H1 (cell line): ENCODE measurements at regions not wholly inside any gene's neighbourhood (a gene's known extent, or its start where the extent isn't known, plus 50 kb on each side); places are given as distances from the start of the nearest gene placed in this dataset.

Source experiments
- CTCF ChIA-PET: fragments of 300-600 bp; sonication (Branson Sonifier 250); formaldehyde crosslinking; loops from one replicate; lab custom pipeline; 2021; ENCODE audit not compliant: partially characterized antibody; lab: Charles Lee
- POLR2A ChIA-PET: fragments of 300-600 bp; sonication (Branson Sonifier 250); formaldehyde crosslinking; loops from one replicate; lab custom pipeline; 2021; ENCODE audit warnings: inconsistent platforms; ENCODE audit not compliant: partially characterized antibody; lab: Charles Lee
- DNase-seq, 2 experiments: peaks; one replicate each; pipeline versions ENCODE4 v3.0.0 to v3.0.0-alpha.2; 2010 to 2022; ENCODE audit warnings: low spot score in 2 of 2, low read depth in 1 of 2, mixed read lengths in 1 of 2
- FAIRE-seq: peaks from 2 replicates; lab custom pipeline; 2011; peaks lifted over from hg19 to GRCh38; lab: Jason Lieb, UNC
- H2AFZ ChIP-seq: 2 replicates; pipeline ENCODE4 v1.8.1; 2012; ENCODE audit warnings: low read length, inconsistent platforms
- H2AK5ac ChIP-seq: 2 replicates; pipeline ENCODE4 v1.6.1; 2013; ENCODE audit warnings: low read depth, low read length
- H2BK120ac ChIP-seq: replicated peaks from 2 replicates; pipeline ENCODE3; 2013; ENCODE audit warnings: low read depth, low read length, inconsistent platforms
- H2BK12ac ChIP-seq: 2 replicates; pipeline ENCODE4 v1.6.1; 2013; ENCODE audit warnings: low read depth, low read length
- H2BK15ac ChIP-seq: 2 replicates; pipeline ENCODE4 v1.6.1; 2013; ENCODE audit warnings: low read length
- H2BK20ac ChIP-seq: 2 replicates; pipeline ENCODE4 v1.6.1; 2013; ENCODE audit warnings: low read length
- H2BK5ac ChIP-seq: 2 replicates; pipeline ENCODE4 v1.6.1; 2013; ENCODE audit warnings: low read depth, low read length
- H3K14ac ChIP-seq: 2 replicates; pipeline ENCODE4 v1.6.1; 2013; ENCODE audit warnings: inconsistent platforms; ENCODE audit not compliant: insufficient read length
- H3K18ac ChIP-seq: 2 replicates; pipeline ENCODE4 v1.6.1; 2013; ENCODE audit warnings: low read length; ENCODE audit errors: extremely low read depth
- H3K23ac ChIP-seq: 2 replicates; pipeline ENCODE4 v1.6.1; 2013; ENCODE audit warnings: inconsistent platforms; ENCODE audit not compliant: insufficient read length
- H3K23me2 ChIP-seq: 2 replicates; pipeline ENCODE4 v1.6.1; 2013; ENCODE audit warnings: low read depth, low read length
- H3K27ac ChIP-seq: 2 replicates; pipeline ENCODE4 v1.6.1; 2011; ENCODE audit warnings: low read depth, low read length, inconsistent platforms
- H3K27me3 ChIP-seq, 4 experiments: replicated peaks in 1 of 4; 1 replicate in 1 of 4; 2 replicates in 3 of 4; pipeline versions ENCODE4 v1.6.1 to v1.8.1; 2011 to 2013; ENCODE audit warnings: low read length in 3 of 4, mild to moderate bottlenecking in 3 of 4, inconsistent platforms in 2 of 4, mixed read lengths in 2 of 4, moderate library complexity in 1 of 4; ENCODE audit not compliant: control insufficient read depth in 3 of 4, insufficient read depth in 3 of 4; ENCODE audit errors: extremely low read depth in 1 of 4
- H3K36me3 ChIP-seq, 4 experiments: 2 replicates each; pipeline versions ENCODE4 v1.6.1 to v1.8.1; 2011 to 2013; ENCODE audit warnings: mild to moderate bottlenecking in 4 of 4, low read length in 3 of 4, moderate library complexity in 2 of 4, control low read depth in 1 of 4, inconsistent platforms in 1 of 4; ENCODE audit not compliant: insufficient read depth in 4 of 4, control insufficient read depth in 2 of 4
- H3K4ac ChIP-seq: replicated peaks from 2 replicates; pipeline ENCODE3; 2013; ENCODE audit warnings: low read length, low read depth, mixed read lengths, inconsistent platforms; ENCODE audit not compliant: insufficient read length
- H3K4me1 ChIP-seq, 4 experiments: replicated peaks in 1 of 4; 1 replicate in 1 of 4; 2 replicates in 3 of 4; pipeline versions ENCODE4 v1.6.1 to v1.8.1; 2011 to 2013; ENCODE audit warnings: low read length in 3 of 4, inconsistent platforms in 2 of 4, mixed read lengths in 1 of 4; ENCODE audit not compliant: insufficient read depth in 4 of 4, control insufficient read depth in 3 of 4
- H3K4me2 ChIP-seq, 2 experiments: 2 replicates each; pipeline versions ENCODE4 v1.6.1 to v1.8.1; 2011 to 2013; ENCODE audit warnings: low read depth in 2 of 2, low read length in 2 of 2, control low read depth in 1 of 2, inconsistent platforms in 1 of 2, mild to moderate bottlenecking in 1 of 2; ENCODE audit not compliant: insufficient read depth in 1 of 2
- H3K4me3 ChIP-seq, 4 experiments: fragments of 200-600, 300-600 bp in 1 of 4; sonication (generic), shearing (Covaris generic), sonication (Bioruptor Twin) in 1 of 4; 2 replicates each; pipeline versions ENCODE4 v1.5.1 to v1.8.1; 2011 to 2016; ENCODE audit warnings: low read length in 4 of 4, low read depth in 3 of 4, control low read depth in 2 of 4, inconsistent platforms in 2 of 4, mild to moderate bottlenecking in 2 of 4, mixed read lengths in 1 of 4, moderate library complexity in 1 of 4; ENCODE audit not compliant: insufficient read depth in 2 of 4; ENCODE audit errors: extremely low read depth in 1 of 4
- H3K56ac ChIP-seq: replicated peaks from 2 replicates; pipeline ENCODE3; 2013; ENCODE audit warnings: low read depth, mild to moderate bottlenecking, mixed read lengths, low read length, inconsistent platforms; ENCODE audit not compliant: insufficient read length
- H3K79me1 ChIP-seq: 2 replicates; pipeline ENCODE4 v1.6.1; 2013; ENCODE audit warnings: low read depth, low read length, control low read depth
- H3K79me2 ChIP-seq, 2 experiments: 2 replicates each; pipeline versions ENCODE4 v1.6.1 to v1.8.1; 2012 to 2013; ENCODE audit warnings: low read length in 2 of 2, mild to moderate bottlenecking in 2 of 2, inconsistent platforms in 1 of 2; ENCODE audit not compliant: insufficient read depth in 2 of 2, control insufficient read depth in 1 of 2
- H3K9ac ChIP-seq, 4 experiments: replicated peaks in 1 of 4; 1 replicate in 1 of 4; 2 replicates in 3 of 4; pipeline versions ENCODE4 v1.6.1 to v1.8.1; 2011 to 2013; ENCODE audit warnings: low read depth in 3 of 4, low read length in 3 of 4, control low read depth in 2 of 4, mild to moderate bottlenecking in 2 of 4, moderate library complexity in 2 of 4, inconsistent platforms in 1 of 4; ENCODE audit errors: extremely low read depth in 1 of 4
- H3K9me3 ChIP-seq, 2 experiments: 2 replicates each; pipeline versions ENCODE4 v1.6.1 to v1.8.1; 2012 to 2013; ENCODE audit warnings: mild to moderate bottlenecking in 2 of 2, moderate library complexity in 2 of 2, control low read depth in 1 of 2, inconsistent platforms in 1 of 2, low read depth in 1 of 2, low read length in 1 of 2, mixed read lengths in 1 of 2; ENCODE audit not compliant: insufficient read depth in 2 of 2
- H4K20me1 ChIP-seq, 2 experiments: replicated peaks in 1 of 2; 2 replicates each; pipeline versions ENCODE3 to v1.8.1; 2011 to 2013; ENCODE audit warnings: inconsistent platforms in 2 of 2, low read length in 2 of 2, mild to moderate bottlenecking in 1 of 2; ENCODE audit not compliant: insufficient read depth in 2 of 2, control insufficient read depth in 1 of 2
- H4K5ac ChIP-seq: 2 replicates; pipeline ENCODE4 v1.6.1; 2013; ENCODE audit warnings: low read length, low read depth, mixed read lengths, inconsistent platforms; ENCODE audit not compliant: insufficient read length
- H4K8ac ChIP-seq: 2 replicates; pipeline ENCODE4 v1.8.0; 2013; ENCODE audit warnings: mild to moderate bottlenecking, moderate library complexity, low read length, inconsistent platforms; ENCODE audit not compliant: insufficient read depth; ENCODE audit errors: extremely low read depth
- H4K91ac ChIP-seq: replicated peaks from 2 replicates; pipeline ENCODE3; 2013; ENCODE audit warnings: low read length, mixed read lengths, inconsistent platforms; ENCODE audit not compliant: insufficient read length
- BACH1 ChIP-seq: IDR thresholded peaks from 2 replicates; pipeline ENCODE4 v1.6.1; 2012; ENCODE audit warnings: low read length, improper control_type of control experiment
- BCL11A ChIP-seq, 2 experiments: IDR thresholded peaks; one replicate each; pipeline ENCODE4 v1.6.1; 2011; ENCODE audit warnings: low read depth in 2 of 2, low read length in 2 of 2, mild to moderate bottlenecking in 2 of 2
- BRCA1 ChIP-seq: IDR thresholded peaks from 2 replicates; pipeline ENCODE4 v1.6.1; 2012; ENCODE audit warnings: low read depth, low read length, improper control_type of control experiment
- CHD1 ChIP-seq: IDR thresholded peaks from 2 replicates; pipeline ENCODE4 v1.6.1; 2012; ENCODE audit warnings: low read depth, low read length, improper control_type of control experiment
- CHD2 ChIP-seq: IDR thresholded peaks from 2 replicates; pipeline ENCODE4 v1.6.1; 2012; ENCODE audit warnings: low read length, improper control_type of control experiment
- FOSL1 ChIP-seq: IDR thresholded peaks from 2 replicates; pipeline ENCODE4 v1.6.1; 2011; ENCODE audit warnings: mild to moderate bottlenecking, low read depth, low read length, moderate library complexity; ENCODE audit not compliant: insufficient read depth
- GTF2F1 ChIP-seq: IDR thresholded peaks from 2 replicates; pipeline ENCODE4 v1.6.1; 2012; ENCODE audit warnings: low read depth, low read length, improper control_type of control experiment, borderline replicate concordance
- HDAC6 ChIP-seq: IDR thresholded peaks from one replicate; pipeline ENCODE4 v1.7.1; 2012; ENCODE audit warnings: low read depth, mild to moderate bottlenecking, inconsistent platforms, low read length, moderate library complexity
- JUND ChIP-seq: IDR thresholded peaks from 2 replicates; pipeline ENCODE4 v1.6.1; 2011; ENCODE audit warnings: mild to moderate bottlenecking, improper control_type of control experiment, low read length
- MAFK ChIP-seq: IDR thresholded peaks from 2 replicates; pipeline ENCODE4 v1.6.1; 2012; ENCODE audit warnings: low read depth, mild to moderate bottlenecking, improper control_type of control experiment, low read length
- NRF1 ChIP-seq: IDR thresholded peaks from 2 replicates; pipeline ENCODE4 v1.6.1; 2011; ENCODE audit warnings: mild to moderate bottlenecking, low read depth, low read length, improper control_type of control experiment
- POLR2A ChIP-seq, 2 experiments: IDR thresholded peaks; 1 replicate in 1 of 2; 2 replicates in 1 of 2; pipeline ENCODE4 v1.6.1; 2011; ENCODE audit warnings: low read depth in 2 of 2, low read length in 2 of 2, mild to moderate bottlenecking in 2 of 2; ENCODE audit errors: control extremely low read depth in 1 of 2
- SRF ChIP-seq: IDR thresholded peaks from 2 replicates; pipeline ENCODE4 v1.6.1; 2011; ENCODE audit warnings: mild to moderate bottlenecking, low read depth, low read length, moderate library complexity
- TEAD4 ChIP-seq: IDR thresholded peaks from 2 replicates; pipeline ENCODE4 v1.6.1; 2012; ENCODE audit warnings: low read depth, low read length, inconsistent platforms, mixed read lengths
- WGBS, 2 experiments: shearing (Covaris generic) in 1 of 2; methylation state at CpG; one replicate each; pipeline versions ENCODE4 v1.1.6 to v1.1.7; 2013 to 2015; ENCODE audit warnings: low lambda C conversion rate in 2 of 2, mixed read lengths in 2 of 2, inconsistent platforms in 1 of 2, low coverage in 1 of 2, missing lambda C conversion rate in 1 of 2; ENCODE audit not compliant: insufficient replicate concordance in 2 of 2, insufficient coverage in 1 of 2, insufficient read length in 1 of 2; ENCODE audit errors: extremely low coverage in 1 of 2, missing lambda C conversion rate in 1 of 2; 5-methylcytosine and 5-hydroxymethylcytosine counted together

GRCh38 chr1:212212906-212213305 lies 72.3 kb upstream of the PPP2R5A start:
- no peak overlapping the region for H3K27ac ChIP-seq
- no peak overlapping the region for H2BK5ac ChIP-seq
- no peak overlapping the region for H3K56ac ChIP-seq
- no peaks in the 10 kb centered on the region for H3K23me2 ChIP-seq
- H4K20me1 ChIP-seq, result no peaks in the 10 kb centered on the region
- no peaks in the 10 kb centered on the region for H3K27me3 ChIP-seq
- no peaks in the 10 kb centered on the region for H3K79me1 ChIP-seq
- H3K14ac ChIP-seq, result no peak overlapping the region
- H4K91ac ChIP-seq, result no peak overlapping the region
- no peak overlapping the region for H2AFZ ChIP-seq
- H2BK12ac ChIP-seq, result no peak overlapping the region
- no peak for FAIRE-seq
- H3K9me3 ChIP-seq, result no peaks in the 10 kb centered on the region
- H3K9ac ChIP-seq, result no peak overlapping the region
- H3K4me3 ChIP-seq, result no peak overlapping the region
- H3K4ac ChIP-seq, result no peak overlapping the region
- H4K8ac ChIP-seq, result no peak overlapping the region
- H2BK20ac ChIP-seq, result no peak overlapping the region
- H3K79me2 ChIP-seq, result no peaks in the 10 kb centered on the region
- CTCF ChIA-PET, result no interaction called here
- no peaks in the 10 kb centered on the region for H3K36me3 ChIP-seq
- no peak overlapping the region for H4K5ac ChIP-seq
- no peak overlapping the region for H2BK120ac ChIP-seq
- no peak overlapping the region for H3K18ac ChIP-seq
- TF ChIP-seq GTF2F1, result no peak
- TF ChIP-seq BRCA1, result no peak
- no peak for TF ChIP-seq TEAD4
- TF ChIP-seq BACH1, result no peak
- no peak for TF ChIP-seq HDAC6
- no peak for TF ChIP-seq CHD2
- no peak for TF ChIP-seq MAFK
- no peak for TF ChIP-seq SRF
- no peak for TF ChIP-seq FOSL1
- no peak for TF ChIP-seq BCL11A (IDR thresholded peaks at IDR 0.05; ENCODE audit: low read depth in 2 of 2, low read length in 2 of 2)
- no peak for TF ChIP-seq NRF1
- no peak for TF ChIP-seq POLR2A (IDR thresholded peaks at IDR 0.05; ENCODE audit: control extremely low read depth in 1 of 2, low read depth in 2 of 2, low read length in 2 of 2)
- TF ChIP-seq CHD1, result no peak
- TF ChIP-seq JUND, result no peak
- DNase-seq, result no peak
- H2BK15ac ChIP-seq, result no peak overlapping the region
- WGBS, 2 experiments, result 94% methylated on average over 7 of the region's 7 CpGs; no CpG with 5 or more reads in 1 of the 2 experiments
- no peak overlapping the region for H3K23ac ChIP-seq
- H3K4me1 ChIP-seq, result peaks cover 0 to 4% (median under 1%) of the 10 kb centered on the region in 4 experiments; a peak in 1 of 7 replicates
- no peak overlapping the region for H2AK5ac ChIP-seq
- no peak overlapping the region for H3K4me2 ChIP-seq
- POLR2A ChIA-PET, result no interaction called here
